DMS53 treated with DMSO at 0.1 percent for 48 hours (cell line): ENCODE measurements at regions not wholly inside any gene's neighbourhood (a gene's known extent, or its start where the extent isn't known, plus 50 kb on each side); places are given as distances from the start of the nearest gene placed in this dataset.
A peak's percentile ranks its signal among the peaks of the same experiment; 100 is the strongest.
"Not testable (repeated sequence)": the region's sequence is repeated elsewhere in the genome, so short reads cannot be mapped to it uniquely, and the experiment has no call there.

ENCODE experiments used
- DNase-seq: peaks from one replicate; lab custom pipeline; 2025; ENCODE audit not compliant: unreplicated experiment; lab: John Stamatoyannopoulos, UW

- DNase-seq, result no peak
Measured at GRCh38 chr5:100641833-100642232, 106.7 kb downstream of the FAM174A start.

DNA sequence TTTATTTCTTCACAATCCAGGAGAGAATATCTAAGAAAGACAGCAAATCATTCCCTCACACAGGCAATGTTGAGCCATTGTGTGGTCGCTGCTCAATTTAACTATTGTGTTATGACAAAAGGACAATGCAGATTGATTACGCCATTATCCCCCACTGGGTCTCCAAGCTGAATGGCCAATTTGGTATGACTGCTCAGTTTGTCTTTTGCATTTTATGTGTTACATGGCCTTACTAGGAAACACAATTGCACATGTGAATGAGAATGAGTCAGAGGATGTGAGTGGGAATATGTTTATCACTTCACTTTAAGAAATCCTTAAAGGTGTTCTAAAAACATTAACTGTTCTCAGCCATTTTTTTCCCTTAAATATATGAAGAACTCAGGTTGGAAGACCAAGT lies 108.3 kb downstream of the FAM174A start:
- no peak for DNase-seq

DNA sequence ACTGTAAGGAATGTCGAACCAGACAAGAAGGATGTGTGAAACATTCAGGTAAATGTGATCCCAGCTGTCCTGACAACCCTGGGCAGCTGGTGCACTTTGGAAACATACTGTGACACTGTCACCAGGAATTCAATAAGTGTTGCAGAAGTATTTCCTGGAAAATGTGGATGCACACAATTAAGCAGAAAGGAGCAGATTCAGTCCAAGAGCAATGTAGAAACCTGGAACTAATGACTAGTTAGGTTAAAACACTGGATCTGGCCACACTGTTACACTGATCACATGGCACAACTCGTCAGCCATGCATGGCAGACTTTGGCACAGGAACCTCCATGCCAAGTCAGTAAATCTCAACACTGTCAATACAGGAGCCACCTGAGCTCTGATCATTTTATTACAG lies 109.0 kb downstream of the FAM174A start:
- peak; percentile 69 for DNase-seq

DNA sequence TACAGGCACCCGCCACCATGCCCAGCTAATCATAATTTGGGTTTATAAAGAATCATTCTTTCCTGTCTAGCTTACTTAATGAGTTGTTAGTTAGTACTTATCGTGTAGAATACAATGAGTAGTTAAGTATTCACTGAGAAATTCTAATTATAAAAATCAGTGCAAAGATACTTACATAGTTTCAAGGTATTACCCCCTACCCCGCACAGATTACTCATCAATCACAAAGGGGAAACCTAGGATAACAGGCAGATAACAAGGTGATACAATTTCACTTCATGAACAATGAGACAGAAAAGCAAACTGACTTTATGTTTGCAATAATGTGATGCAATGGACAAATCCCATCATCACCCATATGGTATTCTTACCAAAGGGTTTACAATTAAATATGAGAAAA lies 109.6 kb downstream of the FAM174A start:
- no peak for DNase-seq

- no peak for DNase-seq
Measured at GRCh38 chr5:100646011-100646410, 110.8 kb downstream of the FAM174A start.

GRCh38 chr5:100646691-100647090 lies 111.5 kb downstream of the FAM174A start:
- no peak for DNase-seq

GRCh38 chr5:100647461-100648230 lies 112.5 kb downstream of the FAM174A start:
- DNase-seq, result peak; percentile 51

DNA sequence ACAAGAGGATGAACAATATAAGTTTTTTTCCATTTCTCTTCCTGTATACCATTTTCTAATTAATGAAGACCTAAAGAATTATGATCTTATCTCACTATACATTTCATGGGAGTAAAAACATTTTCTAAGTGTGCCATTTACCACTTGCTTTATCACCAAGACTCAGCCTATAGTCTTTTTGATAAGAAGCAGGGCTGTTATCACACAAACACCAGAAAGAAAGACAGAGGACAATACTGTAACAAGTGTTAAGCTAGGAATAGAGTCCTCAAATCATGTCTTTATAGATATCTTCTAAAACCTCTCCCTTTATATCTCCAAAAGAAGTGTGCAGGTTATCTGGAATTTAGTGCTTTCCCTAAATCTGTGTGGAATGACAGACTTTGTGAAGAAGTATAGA lies 119.7 kb downstream of the FAM174A start:
- DNase-seq, result no peak

DNA sequence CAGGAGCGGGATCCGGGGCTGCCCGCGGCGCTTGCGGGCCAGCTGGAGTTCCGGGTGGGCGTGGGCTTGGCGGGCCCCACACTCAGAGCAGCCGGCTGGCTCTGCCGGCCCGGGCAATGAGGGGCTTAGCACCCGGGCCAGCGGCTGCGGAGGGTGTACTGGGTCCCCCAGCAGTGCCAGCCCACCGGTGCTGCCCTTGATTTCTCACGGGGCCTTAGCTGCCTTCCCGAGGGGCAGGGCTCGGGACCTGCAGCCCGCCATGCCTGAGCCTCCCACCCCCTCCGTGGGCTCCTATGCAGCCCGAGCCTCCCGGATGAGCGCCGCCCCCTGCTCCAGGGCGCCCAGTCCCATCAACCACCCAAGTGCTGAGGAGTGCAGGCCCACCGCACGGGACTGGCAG lies 121.6 kb downstream of the FAM174A start:
- DNase-seq, result not testable (repeated sequence)

DNA sequence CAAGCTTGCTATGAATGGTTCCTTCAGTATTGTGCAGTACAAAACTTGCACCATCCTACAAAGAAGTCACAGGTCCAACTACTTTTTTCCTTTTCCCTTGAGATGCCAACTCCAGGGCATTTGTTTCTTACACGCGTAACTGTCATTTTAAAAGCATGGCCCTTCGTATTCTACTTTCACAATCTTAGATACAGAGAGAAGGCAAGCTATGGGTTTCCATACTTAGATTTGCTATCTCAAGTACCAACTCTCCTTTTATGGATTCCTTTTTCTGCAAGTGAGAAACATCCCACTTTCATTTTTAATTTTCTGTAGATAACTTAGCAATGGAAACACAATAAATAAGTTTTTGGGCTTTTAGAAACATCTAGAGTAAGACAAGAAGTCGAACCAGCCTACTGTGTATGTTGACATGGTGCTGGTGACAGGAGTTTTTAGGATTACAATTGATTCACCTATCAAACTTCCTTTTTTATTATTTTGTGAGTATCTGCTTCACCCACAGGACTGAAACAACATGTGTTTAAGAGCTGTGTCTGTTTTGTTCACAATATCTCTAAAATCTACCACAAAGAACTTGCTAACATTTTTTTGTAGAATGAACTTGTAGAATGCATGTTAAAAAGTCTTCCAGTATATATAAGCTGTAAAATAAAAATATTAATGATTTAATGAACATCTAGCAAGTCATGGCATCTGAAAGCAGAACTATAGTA lies 124.1 kb downstream of the FAM174A start:
- DNase-seq, result no peak

DNA sequence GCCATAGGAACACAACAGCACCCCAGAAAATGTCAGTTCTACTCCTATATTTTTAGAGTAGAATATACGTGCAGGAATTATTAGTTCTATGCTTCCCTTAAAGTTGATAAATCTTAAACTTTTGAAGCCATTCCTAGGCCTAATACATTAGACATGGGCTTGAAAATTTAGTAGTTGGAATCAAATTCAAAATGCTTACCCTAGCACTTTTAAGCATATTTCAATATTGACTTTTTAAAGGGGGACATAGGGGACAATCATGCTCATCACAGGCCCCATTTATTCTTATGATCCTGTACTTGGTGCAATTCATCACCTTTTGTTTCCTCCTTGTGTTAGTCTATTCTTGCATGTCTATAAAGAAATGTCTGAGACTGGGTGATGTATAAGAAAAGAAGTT lies 129.0 kb downstream of the FAM174A start:
- DNase-seq, result no peak

DNA sequence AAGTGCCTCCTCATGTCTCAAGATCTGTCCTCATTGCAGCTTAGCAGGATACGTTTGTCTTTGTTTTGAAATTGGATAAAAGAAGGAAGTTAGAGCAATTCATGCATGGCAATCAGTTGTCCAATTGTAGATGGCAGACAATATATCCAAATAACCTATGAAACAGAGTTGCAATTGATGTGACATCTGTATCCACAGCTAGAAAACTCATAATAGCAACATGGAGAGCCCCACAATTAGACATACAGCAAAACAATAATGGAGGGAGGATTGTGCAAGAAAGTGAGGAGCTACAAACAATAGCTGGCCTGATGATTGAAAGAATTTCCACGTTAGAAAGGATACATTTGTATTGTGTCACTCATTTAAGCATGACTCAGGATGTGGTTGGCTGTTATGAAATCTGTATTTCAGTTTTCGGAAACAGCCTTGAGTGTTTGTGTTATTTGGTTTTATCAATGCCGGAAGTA lies 132.0 kb downstream of the FAM174A start:
- DNase-seq, result no peak

- DNase-seq, result no peak
Measured at GRCh38 chr5:100668511-100668910, 133.3 kb downstream of the FAM174A start.

- no peak for DNase-seq
Measured at GRCh38 chr5:100676817-100677631, 141.8 kb downstream of the FAM174A start.

GRCh38 chr5:100682625-100683024 lies 147.5 kb downstream of the FAM174A start:
- no peak for DNase-seq

- no peak for DNase-seq
Measured at GRCh38 chr5:100683881-100684280, 148.7 kb downstream of the FAM174A start.

DNA sequence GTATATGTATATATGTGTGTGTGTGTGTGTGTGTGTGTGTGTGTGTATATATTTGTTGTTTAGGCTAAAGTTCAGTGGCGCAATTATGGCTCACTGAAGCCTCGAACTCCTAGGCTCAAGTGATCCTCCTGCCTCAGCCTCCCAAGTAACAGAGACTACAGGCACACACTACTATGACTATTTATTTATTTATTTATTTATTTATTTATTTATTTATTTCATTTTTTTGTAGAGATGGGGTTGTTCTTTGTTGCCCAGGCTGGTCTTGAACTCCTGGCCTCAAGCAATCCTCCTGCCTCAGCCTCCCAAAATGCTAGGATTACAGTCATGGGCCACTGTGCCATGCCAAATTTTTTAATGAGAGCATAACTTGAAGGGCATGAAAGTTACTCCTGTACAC lies 149.9 kb downstream of the FAM174A start:
- not testable (repeated sequence) for DNase-seq

GRCh38 chr5:100688834-100689233 lies 153.7 kb downstream of the FAM174A start:
- DNase-seq, result not testable (repeated sequence)

DNA sequence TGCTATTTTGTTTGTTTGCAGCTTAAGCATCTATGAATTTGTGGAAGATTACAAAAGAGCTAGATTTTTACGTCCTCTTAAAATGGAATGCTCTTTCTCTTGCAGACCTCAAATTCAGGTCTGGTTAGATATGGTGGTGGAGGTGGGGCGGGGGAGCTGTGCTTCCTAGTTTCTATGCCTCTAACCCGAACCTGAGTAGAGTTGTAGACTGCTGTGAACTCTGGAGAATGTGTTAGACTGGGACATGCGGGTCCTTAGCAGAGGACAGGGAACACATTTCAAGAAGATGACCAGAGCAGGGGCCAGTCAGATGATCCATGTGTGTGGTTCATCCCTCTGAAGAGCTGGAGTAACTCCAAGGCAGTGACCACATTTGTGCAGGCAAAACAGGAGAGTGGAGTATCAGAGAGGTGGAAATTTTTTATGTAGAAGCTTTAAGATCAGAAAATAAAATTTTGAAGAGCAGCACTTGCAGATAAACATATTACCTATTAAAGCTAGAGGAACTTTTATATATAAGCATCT lies 154.9 kb downstream of the FAM174A start:
- DNase-seq, result no peak

GRCh38 chr5:100691085-100691484 lies 155.9 kb downstream of the FAM174A start:
- DNase-seq, result no peak

DNA sequence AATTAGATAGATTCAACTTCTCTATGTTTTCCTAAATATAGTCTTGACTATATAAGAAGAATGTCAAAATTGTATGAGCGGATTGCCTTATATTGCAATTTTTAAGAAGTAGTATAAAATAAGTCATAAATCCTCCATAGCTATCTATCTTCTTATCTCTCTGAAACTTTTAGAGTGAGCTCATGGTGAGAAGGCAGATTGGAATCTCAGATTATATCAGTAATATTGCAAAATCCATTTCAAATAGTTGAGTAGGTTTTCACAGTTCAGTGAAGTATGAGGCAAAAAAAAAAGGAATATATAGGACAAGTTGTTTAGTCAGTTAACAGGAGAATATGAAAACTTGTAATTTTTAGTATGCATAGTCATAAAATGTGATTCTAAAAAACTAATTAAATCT lies 156.4 kb downstream of the FAM174A start:
- no peak for DNase-seq
